H1 (cell line): ENCODE measurements at regions not wholly inside any gene's neighbourhood (a gene's known extent, or its start where the extent isn't known, plus 50 kb on each side); places are given as distances from the start of the nearest gene placed in this dataset.

Source experiments
- CTCF ChIA-PET: fragments of 300-600 bp; sonication (Branson Sonifier 250); formaldehyde crosslinking; loops from one replicate; lab custom pipeline; 2021; ENCODE audit not compliant: partially characterized antibody; lab: Charles Lee
- POLR2A ChIA-PET: fragments of 300-600 bp; sonication (Branson Sonifier 250); formaldehyde crosslinking; loops from one replicate; lab custom pipeline; 2021; ENCODE audit warnings: inconsistent platforms; ENCODE audit not compliant: partially characterized antibody; lab: Charles Lee
- DNase-seq, 2 experiments: peaks; one replicate each; pipeline versions ENCODE4 v3.0.0 to v3.0.0-alpha.2; 2010 to 2022; ENCODE audit warnings: low spot score in 2 of 2, low read depth in 1 of 2, mixed read lengths in 1 of 2
- FAIRE-seq: peaks from 2 replicates; lab custom pipeline; 2011; peaks lifted over from hg19 to GRCh38; lab: Jason Lieb, UNC
- H2AFZ ChIP-seq: 2 replicates; pipeline ENCODE4 v1.8.1; 2012; ENCODE audit warnings: low read length, inconsistent platforms
- H2AK5ac ChIP-seq: 2 replicates; pipeline ENCODE4 v1.6.1; 2013; ENCODE audit warnings: low read depth, low read length
- H2BK120ac ChIP-seq: replicated peaks from 2 replicates; pipeline ENCODE3; 2013; ENCODE audit warnings: low read depth, low read length, inconsistent platforms
- H2BK12ac ChIP-seq: 2 replicates; pipeline ENCODE4 v1.6.1; 2013; ENCODE audit warnings: low read depth, low read length
- H2BK15ac ChIP-seq: 2 replicates; pipeline ENCODE4 v1.6.1; 2013; ENCODE audit warnings: low read length
- H2BK20ac ChIP-seq: 2 replicates; pipeline ENCODE4 v1.6.1; 2013; ENCODE audit warnings: low read length
- H2BK5ac ChIP-seq: 2 replicates; pipeline ENCODE4 v1.6.1; 2013; ENCODE audit warnings: low read depth, low read length
- H3K14ac ChIP-seq: 2 replicates; pipeline ENCODE4 v1.6.1; 2013; ENCODE audit warnings: inconsistent platforms; ENCODE audit not compliant: insufficient read length
- H3K18ac ChIP-seq: 2 replicates; pipeline ENCODE4 v1.6.1; 2013; ENCODE audit warnings: low read length; ENCODE audit errors: extremely low read depth
- H3K23ac ChIP-seq: 2 replicates; pipeline ENCODE4 v1.6.1; 2013; ENCODE audit warnings: inconsistent platforms; ENCODE audit not compliant: insufficient read length
- H3K23me2 ChIP-seq: 2 replicates; pipeline ENCODE4 v1.6.1; 2013; ENCODE audit warnings: low read depth, low read length
- H3K27ac ChIP-seq: 2 replicates; pipeline ENCODE4 v1.6.1; 2011; ENCODE audit warnings: low read depth, low read length, inconsistent platforms
- H3K27me3 ChIP-seq, 4 experiments: replicated peaks in 1 of 4; 1 replicate in 1 of 4; 2 replicates in 3 of 4; pipeline versions ENCODE4 v1.6.1 to v1.8.1; 2011 to 2013; ENCODE audit warnings: low read length in 3 of 4, mild to moderate bottlenecking in 3 of 4, inconsistent platforms in 2 of 4, mixed read lengths in 2 of 4, moderate library complexity in 1 of 4; ENCODE audit not compliant: control insufficient read depth in 3 of 4, insufficient read depth in 3 of 4; ENCODE audit errors: extremely low read depth in 1 of 4
- H3K36me3 ChIP-seq, 4 experiments: 2 replicates each; pipeline versions ENCODE4 v1.6.1 to v1.8.1; 2011 to 2013; ENCODE audit warnings: mild to moderate bottlenecking in 4 of 4, low read length in 3 of 4, moderate library complexity in 2 of 4, control low read depth in 1 of 4, inconsistent platforms in 1 of 4; ENCODE audit not compliant: insufficient read depth in 4 of 4, control insufficient read depth in 2 of 4
- H3K4ac ChIP-seq: replicated peaks from 2 replicates; pipeline ENCODE3; 2013; ENCODE audit warnings: low read length, low read depth, mixed read lengths, inconsistent platforms; ENCODE audit not compliant: insufficient read length
- H3K4me1 ChIP-seq, 4 experiments: replicated peaks in 1 of 4; 1 replicate in 1 of 4; 2 replicates in 3 of 4; pipeline versions ENCODE4 v1.6.1 to v1.8.1; 2011 to 2013; ENCODE audit warnings: low read length in 3 of 4, inconsistent platforms in 2 of 4, mixed read lengths in 1 of 4; ENCODE audit not compliant: insufficient read depth in 4 of 4, control insufficient read depth in 3 of 4
- H3K4me2 ChIP-seq, 2 experiments: 2 replicates each; pipeline versions ENCODE4 v1.6.1 to v1.8.1; 2011 to 2013; ENCODE audit warnings: low read depth in 2 of 2, low read length in 2 of 2, control low read depth in 1 of 2, inconsistent platforms in 1 of 2, mild to moderate bottlenecking in 1 of 2; ENCODE audit not compliant: insufficient read depth in 1 of 2
- H3K4me3 ChIP-seq, 4 experiments: fragments of 200-600, 300-600 bp in 1 of 4; sonication (generic), shearing (Covaris generic), sonication (Bioruptor Twin) in 1 of 4; 2 replicates each; pipeline versions ENCODE4 v1.5.1 to v1.8.1; 2011 to 2016; ENCODE audit warnings: low read length in 4 of 4, low read depth in 3 of 4, control low read depth in 2 of 4, inconsistent platforms in 2 of 4, mild to moderate bottlenecking in 2 of 4, mixed read lengths in 1 of 4, moderate library complexity in 1 of 4; ENCODE audit not compliant: insufficient read depth in 2 of 4; ENCODE audit errors: extremely low read depth in 1 of 4
- H3K56ac ChIP-seq: replicated peaks from 2 replicates; pipeline ENCODE3; 2013; ENCODE audit warnings: low read depth, mild to moderate bottlenecking, mixed read lengths, low read length, inconsistent platforms; ENCODE audit not compliant: insufficient read length
- H3K79me1 ChIP-seq: 2 replicates; pipeline ENCODE4 v1.6.1; 2013; ENCODE audit warnings: low read depth, low read length, control low read depth
- H3K79me2 ChIP-seq, 2 experiments: 2 replicates each; pipeline versions ENCODE4 v1.6.1 to v1.8.1; 2012 to 2013; ENCODE audit warnings: low read length in 2 of 2, mild to moderate bottlenecking in 2 of 2, inconsistent platforms in 1 of 2; ENCODE audit not compliant: insufficient read depth in 2 of 2, control insufficient read depth in 1 of 2
- H3K9ac ChIP-seq, 4 experiments: replicated peaks in 1 of 4; 1 replicate in 1 of 4; 2 replicates in 3 of 4; pipeline versions ENCODE4 v1.6.1 to v1.8.1; 2011 to 2013; ENCODE audit warnings: low read depth in 3 of 4, low read length in 3 of 4, control low read depth in 2 of 4, mild to moderate bottlenecking in 2 of 4, moderate library complexity in 2 of 4, inconsistent platforms in 1 of 4; ENCODE audit errors: extremely low read depth in 1 of 4
- H3K9me3 ChIP-seq, 2 experiments: 2 replicates each; pipeline versions ENCODE4 v1.6.1 to v1.8.1; 2012 to 2013; ENCODE audit warnings: mild to moderate bottlenecking in 2 of 2, moderate library complexity in 2 of 2, control low read depth in 1 of 2, inconsistent platforms in 1 of 2, low read depth in 1 of 2, low read length in 1 of 2, mixed read lengths in 1 of 2; ENCODE audit not compliant: insufficient read depth in 2 of 2
- H4K20me1 ChIP-seq, 2 experiments: replicated peaks in 1 of 2; 2 replicates each; pipeline versions ENCODE3 to v1.8.1; 2011 to 2013; ENCODE audit warnings: inconsistent platforms in 2 of 2, low read length in 2 of 2, mild to moderate bottlenecking in 1 of 2; ENCODE audit not compliant: insufficient read depth in 2 of 2, control insufficient read depth in 1 of 2
- H4K5ac ChIP-seq: 2 replicates; pipeline ENCODE4 v1.6.1; 2013; ENCODE audit warnings: low read length, low read depth, mixed read lengths, inconsistent platforms; ENCODE audit not compliant: insufficient read length
- H4K8ac ChIP-seq: 2 replicates; pipeline ENCODE4 v1.8.0; 2013; ENCODE audit warnings: mild to moderate bottlenecking, moderate library complexity, low read length, inconsistent platforms; ENCODE audit not compliant: insufficient read depth; ENCODE audit errors: extremely low read depth
- H4K91ac ChIP-seq: replicated peaks from 2 replicates; pipeline ENCODE3; 2013; ENCODE audit warnings: low read length, mixed read lengths, inconsistent platforms; ENCODE audit not compliant: insufficient read length
- SIN3A ChIP-seq, 2 experiments: IDR thresholded peaks in 1 of 2; conservative IDR thresholded peaks in 1 of 2; 2 replicates each; pipeline ENCODE4 v1.6.1; 2011 to 2012; ENCODE audit warnings: low read length in 2 of 2, improper control_type of control experiment in 1 of 2, low read depth in 1 of 2, mild to moderate bottlenecking in 1 of 2
- WGBS, 2 experiments: shearing (Covaris generic) in 1 of 2; methylation state at CpG; one replicate each; pipeline versions ENCODE4 v1.1.6 to v1.1.7; 2013 to 2015; ENCODE audit warnings: low lambda C conversion rate in 2 of 2, mixed read lengths in 2 of 2, inconsistent platforms in 1 of 2, low coverage in 1 of 2, missing lambda C conversion rate in 1 of 2; ENCODE audit not compliant: insufficient replicate concordance in 2 of 2, insufficient coverage in 1 of 2, insufficient read length in 1 of 2; ENCODE audit errors: extremely low coverage in 1 of 2, missing lambda C conversion rate in 1 of 2; 5-methylcytosine and 5-hydroxymethylcytosine counted together

DNA sequence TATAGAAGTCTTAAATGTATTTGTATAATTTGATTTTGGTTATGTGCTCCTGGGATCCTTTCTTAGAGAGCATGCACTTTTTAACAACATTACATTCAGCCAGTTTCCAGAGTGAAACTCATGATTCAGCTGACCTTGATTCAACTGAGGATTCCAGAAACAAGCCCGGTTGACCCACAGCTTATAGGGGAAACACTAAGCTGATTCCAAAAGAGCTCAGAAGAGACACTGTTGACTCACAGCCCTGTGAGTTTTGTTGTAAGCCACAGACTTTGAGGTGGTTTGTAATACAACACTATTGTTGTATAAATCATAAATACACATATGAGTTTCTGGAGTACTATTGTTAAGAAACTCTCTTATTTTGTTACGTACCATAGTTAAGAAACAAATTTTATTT lies 133.8 kb upstream of the MGAT4C start:
- H3K4me1 ChIP-seq: peaks cover 0 to 4% (median 0%) of the 10 kb centered on the region in 4 experiments; a peak in 1 of 7 replicates
- ChIA-PET POLR2A (no interaction called here), CTCF (no interaction called here)
- H2AK5ac ChIP-seq: no peak overlapping the region
- no peak overlapping the region for H2BK12ac ChIP-seq
- no peak overlapping the region for H3K4ac ChIP-seq
- no peak overlapping the region for H2BK20ac ChIP-seq
- no peak overlapping the region for H3K27ac ChIP-seq
- H3K56ac ChIP-seq: no peak overlapping the region
- H3K79me1 ChIP-seq: no peaks in the 10 kb centered on the region
- no peak overlapping the region for H3K18ac ChIP-seq
- no peaks in the 10 kb centered on the region for H3K27me3 ChIP-seq
- no peak overlapping the region for H2AFZ ChIP-seq
- H3K9me3 ChIP-seq: no peaks in the 10 kb centered on the region
- no peak overlapping the region for H3K23ac ChIP-seq
- no peak overlapping the region for H4K5ac ChIP-seq
- 85% methylated on average over 2 of the region's 2 CpGs; no CpG with 5 or more reads in 1 of the 2 experiments for WGBS, 2 experiments
- H3K79me2 ChIP-seq: no peaks in the 10 kb centered on the region
- no peaks in the 10 kb centered on the region for H4K20me1 ChIP-seq
- no peak overlapping the region for H3K9ac ChIP-seq
- FAIRE-seq: no peak
- H2BK120ac ChIP-seq: no peak overlapping the region
- no peaks in the 10 kb centered on the region for H3K36me3 ChIP-seq
- H3K14ac ChIP-seq: no peak overlapping the region
- H3K23me2 ChIP-seq: no peaks in the 10 kb centered on the region
- H3K4me3 ChIP-seq: no peak overlapping the region
- no peak overlapping the region for H2BK5ac ChIP-seq
- DNase-seq: no peak
- H3K4me2 ChIP-seq: no peak overlapping the region
- no peak overlapping the region for H4K91ac ChIP-seq
- no peak overlapping the region for H4K8ac ChIP-seq
- H2BK15ac ChIP-seq: no peak overlapping the region
- TF ChIP-seq SIN3A (conservative IDR thresholded peaks at IDR 0.05 in 1 of 2, IDR thresholded peaks at IDR 0.05 in 1 of 2; ENCODE audit: low read depth in 1 of 2, low read length in 2 of 2): no peak
